ENCODE measurements at regions not wholly inside any gene's neighbourhood (a gene's known extent, or its start where the extent isn't known, plus 50 kb on each side); places are given as distances from the start of the nearest gene placed in this dataset.

DNA sequence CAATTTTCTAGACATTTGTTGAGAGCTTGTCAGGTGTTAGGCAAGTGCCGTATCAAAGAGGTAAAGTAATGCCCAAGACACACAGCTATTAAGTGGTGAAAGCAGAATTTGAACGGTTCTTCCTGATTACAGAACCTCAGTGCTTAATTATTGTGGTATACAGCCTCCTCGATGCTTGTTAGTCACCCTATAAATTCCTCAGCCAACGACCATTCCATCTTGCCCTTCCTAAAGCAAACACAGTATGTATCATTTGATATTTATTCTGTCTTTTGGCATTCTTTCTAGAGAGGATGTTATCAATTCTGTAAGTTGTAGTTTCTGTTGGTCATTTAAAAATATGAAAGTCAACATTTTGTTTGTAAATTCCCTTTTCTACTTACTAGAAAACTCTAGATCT lies 297.8 kb upstream of the BMP2 start:
- no peak overlapping the region for H2BK20ac ChIP-seq (ENCODE audit: low read depth, low read length, poor library complexity, severe bottlenecking)
- no peak overlapping the region for H2BK5ac ChIP-seq (ENCODE audit: insufficient read length, low read length)
- no peak overlapping the region for H3K14ac ChIP-seq (ENCODE audit: insufficient read depth, low read length)
- no peak overlapping the region for H2BK15ac ChIP-seq (ENCODE audit: low read depth, low read length)
- H3K27me3 ChIP-seq (ENCODE audit: insufficient read depth, low read length) = no peaks in the 10 kb centered on the region
- no peak overlapping the region for H3K4me2 ChIP-seq (ENCODE audit: insufficient read depth, insufficient read length, low read length)
- no peaks in the 10 kb centered on the region for H3K9me3 ChIP-seq (ENCODE audit: control insufficient read depth, low read depth, low read length)
- DNase-seq = no peak
- H4K5ac ChIP-seq (ENCODE audit: insufficient read length, low read depth, low read length) = no peak overlapping the region
- H3K79me1 ChIP-seq (ENCODE audit: insufficient read depth, low read depth, low read length, poor library complexity, severe bottlenecking) = no peaks in the 10 kb centered on the region
- TF ChIP-seq, protein P1, sequence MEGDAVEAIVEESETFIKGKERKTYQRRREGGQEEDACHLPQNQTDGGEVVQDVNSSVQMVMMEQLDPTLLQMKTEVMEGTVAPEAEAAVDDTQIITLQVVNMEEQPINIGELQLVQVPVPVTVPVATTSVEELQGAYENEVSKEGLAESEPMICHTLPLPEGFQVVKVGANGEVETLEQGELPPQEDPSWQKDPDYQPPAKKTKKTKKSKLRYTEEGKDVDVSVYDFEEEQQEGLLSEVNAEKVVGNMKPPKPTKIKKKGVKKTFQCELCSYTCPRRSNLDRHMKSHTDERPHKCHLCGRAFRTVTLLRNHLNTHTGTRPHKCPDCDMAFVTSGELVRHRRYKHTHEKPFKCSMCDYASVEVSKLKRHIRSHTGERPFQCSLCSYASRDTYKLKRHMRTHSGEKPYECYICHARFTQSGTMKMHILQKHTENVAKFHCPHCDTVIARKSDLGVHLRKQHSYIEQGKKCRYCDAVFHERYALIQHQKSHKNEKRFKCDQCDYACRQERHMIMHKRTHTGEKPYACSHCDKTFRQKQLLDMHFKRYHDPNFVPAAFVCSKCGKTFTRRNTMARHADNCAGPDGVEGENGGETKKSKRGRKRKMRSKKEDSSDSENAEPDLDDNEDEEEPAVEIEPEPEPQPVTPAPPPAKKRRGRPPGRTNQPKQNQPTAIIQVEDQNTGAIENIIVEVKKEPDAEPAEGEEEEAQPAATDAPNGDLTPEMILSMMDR (conservative IDR thresholded peaks at IDR 0.05) = no peak
- no peak overlapping the region for H2BK120ac ChIP-seq (ENCODE audit: low read depth, low read length, poor library complexity, severe bottlenecking)
- no peak overlapping the region for H4K91ac ChIP-seq (ENCODE audit: insufficient read length, low read depth, low read length)
- H3K18ac ChIP-seq (ENCODE audit: insufficient read length, low read depth, low read length) = no peak overlapping the region
- H3K23ac ChIP-seq (ENCODE audit: insufficient read length, low read depth, low read length) = no peak overlapping the region
- no peak overlapping the region for H4K8ac ChIP-seq (replicated peaks; ENCODE audit: insufficient read length, low read depth, low read length)
- WGBS (ENCODE audit: extremely low coverage, insufficient read length, low lambda C conversion rate) = no CpG with 5 or more reads among the region's 4 CpGs
- no peaks in the 10 kb centered on the region for H3K79me2 ChIP-seq (ENCODE audit: insufficient read depth, low read length)
- H3K4me3 Mint-ChIP-seq = no peak overlapping the region
- H3K27ac Mint-ChIP-seq = no peak overlapping the region
- H2AK5ac ChIP-seq (ENCODE audit: insufficient read length, low read length) = no peak overlapping the region
- no peak overlapping the region for H3T11ph ChIP-seq (ENCODE audit: low read length)
- no peaks in the 10 kb centered on the region for H3K36me3 Mint-ChIP-seq (ENCODE audit: insufficient read depth in 1 of 3, low read depth in 3 of 3)
- H3K27me3 Mint-ChIP-seq (ENCODE audit: low read depth) = no peaks in the 10 kb centered on the region
- H4K20me1 ChIP-seq (ENCODE audit: control insufficient read depth, insufficient read depth, insufficient read length) = no peaks in the 10 kb centered on the region
- H3K56ac ChIP-seq (ENCODE audit: insufficient read length, low read depth, low read length) = no peak overlapping the region
- H3K9me3 Mint-ChIP-seq = no peaks in the 10 kb centered on the region; a peak in 1 of 5 replicates
- no peak overlapping the region for H2BK12ac ChIP-seq (ENCODE audit: insufficient read length, low read depth, low read length)
- H2AFZ ChIP-seq (ENCODE audit: low read length) = no peak overlapping the region
- no peaks in the 10 kb centered on the region for H3K4me1 Mint-ChIP-seq
- H3K4me1 ChIP-seq (ENCODE audit: insufficient read depth, low read length) = no peaks in the 10 kb centered on the region
- no peak overlapping the region for H3K9ac ChIP-seq (ENCODE audit: extremely low read depth, insufficient read length, low read length)
- no peak overlapping the region for H3K27ac ChIP-seq (ENCODE audit: insufficient read length, low read depth, low read length)
- H3K4ac ChIP-seq (ENCODE audit: low read depth, low read length) = no peak overlapping the region
- H3K23me2 ChIP-seq (ENCODE audit: insufficient read length, low read depth, low read length, poor library complexity, severe bottlenecking) = no peaks in the 10 kb centered on the region

All from H9 (cell line).